HepG2 (cell line): ENCODE measurements at regions not wholly inside any gene's neighbourhood (a gene's known extent, or its start where the extent isn't known, plus 50 kb on each side); places are given as distances from the start of the nearest gene placed in this dataset.

Experiments used
- KDM1A ChIP-seq: IDR thresholded peaks from 2 replicates; pipeline ENCODE4 v1.6.1; 2016; ENCODE audit warnings: missing compliant biosample characterization
- MIER3 ChIP-seq: IDR thresholded peaks from 2 replicates; pipeline ENCODE4 v1.6.1; 2016; ENCODE audit warnings: missing compliant biosample characterization, borderline replicate concordance
- ZNF773 ChIP-seq: sonication (generic); formaldehyde crosslinking; IDR thresholded peaks from 2 replicates; pipeline ENCODE4 v1.4.0; 2020; ENCODE audit warnings: missing genetic modification reagents, borderline replicate concordance

DNA sequence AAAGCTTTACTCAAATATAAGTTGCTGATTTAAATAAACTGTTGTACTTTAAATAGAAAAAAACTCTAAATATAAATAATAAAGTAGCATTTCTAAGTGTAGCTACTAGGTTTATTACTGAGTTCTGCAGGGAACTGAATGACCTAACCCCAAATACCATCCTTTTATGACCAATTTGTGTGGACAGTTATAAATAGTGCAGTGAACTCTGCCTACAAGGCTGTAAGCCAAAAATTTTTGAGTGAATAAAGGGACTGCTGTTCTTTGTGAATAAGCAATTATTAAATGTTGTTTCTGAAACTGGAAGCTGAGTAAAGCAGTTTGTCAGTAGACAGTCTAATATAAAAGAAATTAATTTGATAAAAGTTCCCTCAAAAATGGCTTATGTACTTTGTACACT, 90.8 kb upstream of the ELOVL5 start:
- TF ChIP-seq ZNF773 (CRISPR knock-in tag) (no peak), MIER3 (CRISPR knock-in tag) (no peak), KDM1A (CRISPR knock-in tag) (no peak)
